ENCODE measurements at regions not wholly inside any gene's neighbourhood (a gene's known extent, or its start where the extent isn't known, plus 50 kb on each side); places are given as distances from the start of the nearest gene placed in this dataset.

DNA sequence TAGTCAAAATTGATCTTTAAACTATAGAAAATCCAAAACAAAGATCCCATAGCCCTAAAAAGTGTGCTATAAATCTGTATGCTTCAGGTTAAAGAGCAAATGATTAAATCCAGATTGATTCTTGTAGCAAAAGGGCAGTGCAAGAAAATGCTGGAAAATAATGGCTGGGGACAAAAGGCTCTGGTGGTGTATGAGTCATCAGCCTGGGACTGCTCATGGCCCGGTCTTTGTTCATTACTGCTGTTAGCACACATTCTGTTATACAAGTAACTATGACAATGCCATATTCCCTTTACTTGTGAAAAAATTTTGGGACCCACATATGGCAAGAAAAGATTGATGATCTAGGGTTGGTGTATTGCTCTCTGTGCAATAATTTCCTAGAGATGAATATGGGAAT, 89.1 kb downstream of the RWDD3 start:
- ChIA-PET CTCF (ENCODE audit: low intra/inter-chr PET ratio) (no interaction called here), POLR2A (no interaction called here)
- no peak for ATAC-seq
- Histone ChIP-seq H3K79me2 (ENCODE audit: control insufficient read depth, insufficient read depth, low read length) (no peaks in the 10 kb centered on the region), H3K27ac (ENCODE audit: extremely low read depth, low read depth, low read length) (no peak overlapping the region), H3K4me3 (no peak overlapping the region), H3K27me3 (ENCODE audit: control insufficient read depth in 2 of 2, insufficient read depth in 2 of 2, low read length in 2 of 2) (no peaks in the 10 kb centered on the region), H3K9me1 (ENCODE audit: control insufficient read depth, insufficient read depth, low read length) (no peaks in the 10 kb centered on the region), H2AFZ (ENCODE audit: low read depth, low read length) (no peak overlapping the region), H4K20me1 (replicated peaks; ENCODE audit: control insufficient read depth, insufficient read depth, low read length) (no peaks in the 10 kb centered on the region), H3K4me1 (replicated peaks in 1 of 2; ENCODE audit: control insufficient read depth in 2 of 2, insufficient read depth in 2 of 2, low read length in 2 of 2) (no peaks in the 10 kb centered on the region), H3K9me3 (replicated peaks; ENCODE audit: control insufficient read depth, insufficient read depth, low read depth, low read length) (no peaks in the 10 kb centered on the region), H3K9ac (ENCODE audit: insufficient read depth in 1 of 2, low read depth in 2 of 2, low read length in 2 of 2) (no peak overlapping the region), H3K36me3 (ENCODE audit: control insufficient read depth, insufficient read depth, low read length) (no peaks in the 10 kb centered on the region), H3K4me2 (ENCODE audit: insufficient read depth, low read length) (no peak overlapping the region)
- WGBS (ENCODE audit: insufficient coverage, low coverage, missing lambda C conversion rate): 0% methylated on average over 1 of the region's 1 CpG
- TF ChIP-seq, protein P1, sequence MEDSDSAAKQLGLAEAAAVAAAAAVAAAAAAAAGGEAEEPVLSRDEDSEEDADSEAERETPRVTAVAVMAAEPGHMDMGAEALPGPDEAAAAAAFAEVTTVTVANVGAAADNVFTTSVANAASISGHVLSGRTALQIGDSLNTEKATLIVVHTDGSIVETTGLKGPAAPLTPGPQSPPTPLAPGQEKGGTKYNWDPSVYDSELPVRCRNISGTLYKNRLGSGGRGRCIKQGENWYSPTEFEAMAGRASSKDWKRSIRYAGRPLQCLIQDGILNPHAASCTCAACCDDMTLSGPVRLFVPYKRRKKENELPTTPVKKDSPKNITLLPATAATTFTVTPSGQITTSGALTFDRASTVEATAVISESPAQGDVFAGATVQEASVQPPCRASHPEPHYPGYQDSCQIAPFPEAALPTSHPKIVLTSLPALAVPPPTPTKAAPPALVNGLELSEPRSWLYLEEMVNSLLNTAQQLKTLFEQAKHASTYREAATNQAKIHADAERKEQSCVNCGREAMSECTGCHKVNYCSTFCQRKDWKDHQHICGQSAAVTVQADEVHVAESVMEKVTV (CRISPR knock-in tag; IDR thresholded peaks at IDR 0.05): no peak
- TF ChIP-seq ATF3 (IDR thresholded peaks at IDR 0.05): peak; percentile 49; the same call in 1 of the 2 replicates
- TF ChIP-seq ATF3 (CRISPR knock-in tag; conservative IDR thresholded peaks at IDR 0.05): no peak
- FAIRE-seq: no peak
- in situ Hi-C loops (cut with MboI): no loop called here
- DNase-seq (ENCODE audit: extremely low read depth in 1 of 4, low spot score in 3 of 4): no peak
- intact Hi-C loops (cut with micrococcal nuclease): no loop called here
- BruUV-seq (replicated peaks): no TSS peak

DNA sequence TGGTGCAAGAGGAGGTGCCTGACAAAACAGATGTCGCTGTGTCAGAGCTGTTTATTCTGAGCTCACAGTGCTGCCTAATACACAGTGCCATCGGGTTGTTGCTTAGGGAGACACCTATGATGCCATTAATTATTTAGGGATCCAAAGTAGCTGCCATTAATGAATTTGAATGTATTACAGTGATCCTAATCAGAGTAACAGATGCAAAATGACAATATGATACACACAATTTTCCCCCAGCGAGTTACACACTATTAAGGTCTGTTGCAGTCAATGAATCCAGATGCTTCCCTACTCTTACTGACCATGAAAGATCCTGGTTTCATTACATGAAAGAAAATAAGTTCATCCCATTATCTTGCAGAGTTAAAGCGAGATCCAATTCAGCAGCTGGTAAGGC, 91.3 kb downstream of the RWDD3 start:
- FAIRE-seq (no peak), ATAC-seq (no peak), DNase-seq (ENCODE audit: extremely low read depth in 1 of 4, low spot score in 3 of 4) (no peak)
- no peaks in the 10 kb centered on the region for H3K36me3 ChIP-seq (ENCODE audit: control insufficient read depth, insufficient read depth, low read length)
- H3K9ac ChIP-seq (ENCODE audit: insufficient read depth in 1 of 2, low read depth in 2 of 2, low read length in 2 of 2): no peak overlapping the region
- no peaks in the 10 kb centered on the region for H4K20me1 ChIP-seq (replicated peaks; ENCODE audit: control insufficient read depth, insufficient read depth, low read length)
- H3K4me2 ChIP-seq (ENCODE audit: insufficient read depth, low read length): no peak overlapping the region
- ChIA-PET CTCF (ENCODE audit: low intra/inter-chr PET ratio) (no interaction called here), POLR2A (no interaction called here)
- no peaks in the 10 kb centered on the region for H3K4me1 ChIP-seq (replicated peaks in 1 of 2; ENCODE audit: control insufficient read depth in 2 of 2, insufficient read depth in 2 of 2, low read length in 2 of 2)
- H3K27ac ChIP-seq (ENCODE audit: extremely low read depth, low read depth, low read length): no peak overlapping the region
- no peaks in the 10 kb centered on the region for H3K9me1 ChIP-seq (ENCODE audit: control insufficient read depth, insufficient read depth, low read length)
- intact Hi-C loops (cut with micrococcal nuclease): no loop called here
- WGBS (ENCODE audit: insufficient coverage, low coverage, missing lambda C conversion rate): 0% methylated on average over 4 of the region's 4 CpGs
- H3K9me3 ChIP-seq (replicated peaks; ENCODE audit: control insufficient read depth, insufficient read depth, low read depth, low read length): no peaks in the 10 kb centered on the region
- no TSS peak for BruUV-seq (replicated peaks)
- no peaks in the 10 kb centered on the region for H3K79me2 ChIP-seq (ENCODE audit: control insufficient read depth, insufficient read depth, low read length)
- in situ Hi-C loops (cut with MboI): no loop called here
- no peak overlapping the region for H3K4me3 ChIP-seq
- H2AFZ ChIP-seq (ENCODE audit: low read depth, low read length): no peak overlapping the region
- H3K27me3 ChIP-seq (ENCODE audit: control insufficient read depth in 2 of 2, insufficient read depth in 2 of 2, low read length in 2 of 2): no peaks in the 10 kb centered on the region
- TF ChIP-seq ZNF23 (CRISPR knock-in tag; IDR thresholded peaks at IDR 0.05): no peak
- no peak for TF ChIP-seq PREB (CRISPR knock-in tag; IDR thresholded peaks at IDR 0.05)
- TF ChIP-seq, protein P2, sequence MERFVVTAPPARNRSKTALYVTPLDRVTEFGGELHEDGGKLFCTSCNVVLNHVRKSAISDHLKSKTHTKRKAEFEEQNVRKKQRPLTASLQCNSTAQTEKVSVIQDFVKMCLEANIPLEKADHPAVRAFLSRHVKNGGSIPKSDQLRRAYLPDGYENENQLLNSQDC (CRISPR knock-in tag; IDR thresholded peaks at IDR 0.05): no peak
- TF ChIP-seq, protein P3, sequence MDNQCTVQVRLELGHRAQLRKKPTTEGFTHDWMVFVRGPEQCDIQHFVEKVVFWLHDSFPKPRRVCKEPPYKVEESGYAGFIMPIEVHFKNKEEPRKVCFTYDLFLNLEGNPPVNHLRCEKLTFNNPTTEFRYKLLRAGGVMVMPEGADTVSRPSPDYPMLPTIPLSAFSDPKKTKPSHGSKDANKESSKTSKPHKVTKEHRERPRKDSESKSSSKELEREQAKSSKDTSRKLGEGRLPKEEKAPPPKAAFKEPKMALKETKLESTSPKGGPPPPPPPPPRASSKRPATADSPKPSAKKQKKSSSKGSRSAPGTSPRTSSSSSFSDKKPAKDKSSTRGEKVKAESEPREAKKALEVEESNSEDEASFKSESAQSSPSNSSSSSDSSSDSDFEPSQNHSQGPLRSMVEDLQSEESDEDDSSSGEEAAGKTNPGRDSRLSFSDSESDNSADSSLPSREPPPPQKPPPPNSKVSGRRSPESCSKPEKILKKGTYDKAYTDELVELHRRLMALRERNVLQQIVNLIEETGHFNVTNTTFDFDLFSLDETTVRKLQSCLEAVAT (IDR thresholded peaks at IDR 0.05): no peak
- TF ChIP-seq ZNF780A (CRISPR knock-in tag; IDR thresholded peaks at IDR 0.05): no peak
- TF ChIP-seq ARID3B (CRISPR knock-in tag; IDR thresholded peaks at IDR 0.05; ENCODE audit: borderline replicate concordance): no peak
